SK-N-SH treated with all-trans-retinoic acid at 6 μM for 48 hours (cell line): ENCODE measurements at regions not wholly inside any gene's neighbourhood (a gene's known extent, or its start where the extent isn't known, plus 50 kb on each side); places are given as distances from the start of the nearest gene placed in this dataset.

Experiments
- ATAC-seq: fragments of 200-7000 bp; cut with Tn5 transposase; 3 replicates; pipeline ENCODE4 v1.9.1; 2020; ENCODE audit warnings: mild to moderate bottlenecking, moderate library complexity
- ARNTL ChIP-seq: fragments of 450-650 bp; formaldehyde crosslinking; IDR thresholded peaks from 2 replicates; pipeline ENCODE4 v1.5.0; 2020; ENCODE audit warnings: low read depth, mild to moderate bottlenecking, moderate library complexity, borderline replicate concordance
- BACH2 ChIP-seq: fragments of 250-450 bp; sonication (Bioruptor Pico); IDR thresholded peaks from 2 replicates; pipeline ENCODE4 v1.9.0; 2021; ENCODE audit warnings: mild to moderate bottlenecking, borderline replicate concordance
- CREB5 ChIP-seq: fragments of 250-450 bp; sonication (Bioruptor Pico); IDR thresholded peaks from 2 replicates; pipeline ENCODE4 v1.5.1; 2020; ENCODE audit warnings: low read depth, mild to moderate bottlenecking, moderate library complexity
- CSDC2 ChIP-seq: fragments of 250-450 bp; sonication (Bioruptor Pico); IDR thresholded peaks from 2 replicates; pipeline ENCODE4 v1.5.0; 2020; ENCODE audit warnings: mild to moderate bottlenecking, moderate library complexity
- CSRNP3 ChIP-seq: fragments of 250-450 bp; sonication (Bioruptor Pico); IDR thresholded peaks from 2 replicates; pipeline ENCODE4 v1.5.1; 2021; ENCODE audit warnings: mild to moderate bottlenecking, moderate library complexity
- ESRRG ChIP-seq: fragments of 250-450 bp; sonication (Bioruptor Pico); IDR thresholded peaks from 2 replicates; pipeline ENCODE4 v1.6.1; 2021; ENCODE audit warnings: mild to moderate bottlenecking
- GLIS3 ChIP-seq: fragments of 250-450 bp; sonication (Bioruptor Pico); IDR thresholded peaks from 2 replicates; pipeline ENCODE4 v1.5.0; 2020; ENCODE audit warnings: mild to moderate bottlenecking, moderate library complexity
- PATZ1 ChIP-seq: fragments of 250-450 bp; sonication (Bioruptor Pico); IDR thresholded peaks from 2 replicates; pipeline ENCODE4 v1.8.0; 2020; ENCODE audit warnings: mild to moderate bottlenecking, moderate library complexity, borderline replicate concordance
- POU6F1 ChIP-seq: fragments of 250-450 bp; sonication (Bioruptor Pico); IDR thresholded peaks from 2 replicates; pipeline ENCODE4 v1.8.0; 2021; ENCODE audit warnings: low read depth, mild to moderate bottlenecking, moderate library complexity, borderline replicate concordance
- PPARA ChIP-seq: fragments of 250-450 bp; sonication (Bioruptor Pico); IDR thresholded peaks from 2 replicates; pipeline ENCODE4 v1.5.0; 2020; ENCODE audit warnings: mild to moderate bottlenecking, borderline replicate concordance
- RARB ChIP-seq: fragments of 250-450 bp; sonication (Bioruptor Pico); IDR thresholded peaks from 2 replicates; pipeline ENCODE4 v1.8.0; 2021; ENCODE audit warnings: mild to moderate bottlenecking, moderate library complexity
- SNAI2 ChIP-seq: fragments of 250-450 bp; sonication (Bioruptor Pico); IDR thresholded peaks from 2 replicates; pipeline ENCODE4 v1.5.0; 2020; ENCODE audit warnings: mild to moderate bottlenecking, moderate library complexity
- TCF4 ChIP-seq: fragments of 250-450 bp; sonication (Bioruptor Pico); IDR thresholded peaks from 2 replicates; pipeline ENCODE4 v1.8.0; 2021; ENCODE audit warnings: mild to moderate bottlenecking, moderate library complexity, borderline replicate concordance
- TOX ChIP-seq: fragments of 250-450 bp; sonication (Bioruptor Pico); IDR thresholded peaks from 2 replicates; pipeline ENCODE4 v1.8.0; 2021; ENCODE audit warnings: mild to moderate bottlenecking, moderate library complexity, borderline replicate concordance
- TSHZ2 ChIP-seq: fragments of 250-450 bp; sonication (Bioruptor Pico); IDR thresholded peaks from 2 replicates; pipeline ENCODE4 v1.5.0; 2020; ENCODE audit warnings: mild to moderate bottlenecking, moderate library complexity
- ZC3H10 ChIP-seq: fragments of 250-450 bp; sonication (Bioruptor Pico); IDR thresholded peaks from 2 replicates; pipeline ENCODE4 v1.5.1; 2021; ENCODE audit warnings: mild to moderate bottlenecking, moderate library complexity
- ZFP3 ChIP-seq: fragments of 250-450 bp; sonication (Bioruptor Pico); IDR thresholded peaks from 2 replicates; pipeline ENCODE4 v1.5.0; 2020; ENCODE audit warnings: mild to moderate bottlenecking, moderate library complexity
- ZFP30 ChIP-seq: fragments of 450-650 bp; formaldehyde crosslinking; IDR thresholded peaks from 2 replicates; pipeline ENCODE4 v1.5.0; 2022; ENCODE audit warnings: mild to moderate bottlenecking, moderate library complexity
- ZNF565 ChIP-seq: fragments of 450-650 bp; formaldehyde crosslinking; conservative IDR thresholded peaks from 2 replicates; pipeline ENCODE4 v1.5.0; 2020; ENCODE audit warnings: low read depth, mild to moderate bottlenecking, moderate library complexity
- ZNF70 ChIP-seq: fragments of 450-650 bp; formaldehyde crosslinking; IDR thresholded peaks from 2 replicates; pipeline ENCODE4 v1.5.0; 2020; ENCODE audit warnings: mild to moderate bottlenecking, moderate library complexity
- ZNF8 ChIP-seq: fragments of 450-650 bp; formaldehyde crosslinking; IDR thresholded peaks from 2 replicates; pipeline ENCODE4 v1.5.0; 2020; ENCODE audit warnings: mild to moderate bottlenecking, moderate library complexity

- ATAC-seq, result no peak
- no peak for TF ChIP-seq SNAI2 (CRISPR knock-in tag)
- TF ChIP-seq PPARA, result no peak
- TF ChIP-seq ZC3H10 (CRISPR knock-in tag), result no peak
- TF ChIP-seq ZNF565, result no peak
- TF ChIP-seq ZFP30 (CRISPR knock-in tag), result no peak
- no peak for TF ChIP-seq ZNF70
- TF ChIP-seq ARNTL (CRISPR knock-in tag), result no peak
- TF ChIP-seq ESRRG (CRISPR knock-in tag), result no peak
- no peak for TF ChIP-seq BACH2 (CRISPR knock-in tag)
- TF ChIP-seq ZFP3 (CRISPR knock-in tag), result no peak
- TF ChIP-seq TCF4 (CRISPR knock-in tag), result no peak
- no peak for TF ChIP-seq PATZ1 (CRISPR knock-in tag)
- no peak for TF ChIP-seq RARB (CRISPR knock-in tag)
- TF ChIP-seq TSHZ2, result no peak
- no peak for TF ChIP-seq CREB5 (CRISPR knock-in tag)
- no peak for TF ChIP-seq ZNF8 (CRISPR knock-in tag)
- TF ChIP-seq POU6F1, result no peak
Observed at GRCh38 chr3:72309661-72310418, 524.9 kb upstream of the PROK2 start.

GRCh38 chr3:72308641-72309040 is 523.7 kb upstream of the PROK2 start:
- ATAC-seq, result no peak
- TF ChIP-seq ZFP30 (CRISPR knock-in tag) (no peak), ZFP3 (CRISPR knock-in tag) (no peak), CSDC2 (CRISPR knock-in tag) (no peak), ZC3H10 (CRISPR knock-in tag) (no peak), TOX (no peak), PPARA (no peak), ZNF8 (CRISPR knock-in tag) (no peak), ZNF70 (no peak), ZNF565 (no peak), CSRNP3 (CRISPR knock-in tag) (no peak), TCF4 (CRISPR knock-in tag) (no peak)

GRCh38 chr3:72307438-72308115 is 522.6 kb upstream of the PROK2 start:
- no peak for ATAC-seq
- TF ChIP-seq CSRNP3 (CRISPR knock-in tag), result no peak
- no peak for TF ChIP-seq ZNF565
- TF ChIP-seq SNAI2 (CRISPR knock-in tag), result no peak
- no peak for TF ChIP-seq TCF4 (CRISPR knock-in tag)
- no peak for TF ChIP-seq ZNF70
- TF ChIP-seq PATZ1 (CRISPR knock-in tag), result no peak
- no peak for TF ChIP-seq ZFP30 (CRISPR knock-in tag)
- TF ChIP-seq CREB5 (CRISPR knock-in tag), result no peak
- TF ChIP-seq GLIS3, result no peak
